OCI-M2 (cell line): ENCODE measurements at regions not wholly inside any gene's neighbourhood (a gene's known extent, or its start where the extent isn't known, plus 50 kb on each side); places are given as distances from the start of the nearest gene placed in this dataset.

ENCODE experiments used
- DNase-seq: peaks from one replicate; lab custom pipeline; 2025; ENCODE audit not compliant: unreplicated experiment; lab: John Stamatoyannopoulos, UW

GRCh38 chr14:97620066-97620465 lies 822.9 kb downstream of the VRK1 start:
- DNase-seq, result no peak

GRCh38 chr14:97624985-97625384 lies 827.8 kb downstream of the VRK1 start:
- no peak for DNase-seq

- DNase-seq, result no peak
These were observed 828.3 kb downstream of the VRK1 start for GRCh38 chr14:97625477-97625876.

GRCh38 chr14:97626088-97626487 lies 828.9 kb downstream of the VRK1 start:
- no peak for DNase-seq

- no peak for DNase-seq
These were observed 833.1 kb downstream of the VRK1 start for GRCh38 chr14:97630249-97630648.

- DNase-seq, result no peak
These were observed 836.1 kb downstream of the VRK1 start for GRCh38 chr14:97633131-97633738.

- no peak for DNase-seq
These were observed 837.6 kb downstream of the VRK1 start for GRCh38 chr14:97634751-97635150.

- DNase-seq, result no peak
These were observed 841.7 kb downstream of the VRK1 start for GRCh38 chr14:97638864-97639263.

- DNase-seq, result no peak
These were observed 842.8 kb downstream of the VRK1 start for GRCh38 chr14:97640031-97640430.

GRCh38 chr14:97641827-97642226 lies 844.6 kb downstream of the VRK1 start:
- DNase-seq, result no peak

GRCh38 chr14:97642631-97643030 lies 845.4 kb downstream of the VRK1 start:
- DNase-seq, result no peak

- no peak for DNase-seq
These were observed 847.2 kb downstream of the VRK1 start for GRCh38 chr14:97644365-97644764.

- DNase-seq, result no peak
These were observed 852.6 kb downstream of the VRK1 start for GRCh38 chr14:97649752-97650151.

GRCh38 chr14:97655169-97655948 lies 858.2 kb downstream of the VRK1 start:
- no peak for DNase-seq

GRCh38 chr14:97657609-97658008 lies 860.4 kb downstream of the VRK1 start:
- no peak for DNase-seq

- DNase-seq, result no peak
These were observed 890.9 kb downstream of the VRK1 start for GRCh38 chr14:97687944-97688630.

GRCh38 chr14:97688631-97689336 lies 891.6 kb downstream of the VRK1 start:
- DNase-seq, result no peak

GRCh38 chr14:97692084-97692483 lies 894.9 kb downstream of the VRK1 start:
- DNase-seq, result no peak

GRCh38 chr14:97695456-97695981 lies 898.3 kb downstream of the VRK1 start:
- no peak for DNase-seq

GRCh38 chr14:97697772-97698171 lies 900.6 kb downstream of the VRK1 start:
- DNase-seq, result no peak

GRCh38 chr14:97699026-97699425 lies 901.8 kb downstream of the VRK1 start:
- DNase-seq, result no peak
